ENCODE measurements at regions not wholly inside any gene's neighbourhood (a gene's known extent, or its start where the extent isn't known, plus 50 kb on each side); places are given as distances from the start of the nearest gene placed in this dataset.

GRCh38 chr14:105876158-105876557 is 349.8 kb downstream of the TMEM121 start:
- TF ChIP-seq EZH2 (IDR thresholded peaks at IDR 0.05; ENCODE audit: low read depth, unreplicated experiment) (no peak), CTCF (conservative IDR thresholded peaks at IDR 0.05; ENCODE audit: low read depth in 2 of 2) (no peak), JUNB (IDR thresholded peaks at IDR 0.05; ENCODE audit: unreplicated experiment) (no peak), POLR2AphosphoS5 (IDR thresholded peaks at IDR 0.05; ENCODE audit: low read depth) (no peak), EZH2phosphoT487 (IDR thresholded peaks at IDR 0.05; ENCODE audit: unreplicated experiment) (no peak)
